Neural progenitor cell (in vitro differentiated cells): ENCODE measurements at regions not wholly inside any gene's neighbourhood (a gene's known extent, or its start where the extent isn't known, plus 50 kb on each side); places are given as distances from the start of the nearest gene placed in this dataset.

Source experiments
- CTCF ChIP-seq: fragments of 200-600 bp; sonication (generic); IDR thresholded peaks from 2 replicates; pipeline ENCODE4 v1.5.1; 2017; ENCODE audit warnings: antibody characterized with exemption, mild to moderate bottlenecking
- EZH2 ChIP-seq: fragments of 200-600 bp; sonication (generic); IDR thresholded peaks from 2 replicates; pipeline ENCODE4 v1.6.1; 2017; ENCODE audit warnings: antibody characterized with exemption, mild to moderate bottlenecking, moderate library complexity
- EZH2phosphoT487 ChIP-seq: fragments of 200-600 bp; sonication (generic); IDR thresholded peaks from 2 replicates; pipeline ENCODE4 v1.6.1; 2017; ENCODE audit warnings: antibody characterized with exemption

GRCh38 chr10:44167752-44168151 is 217.1 kb downstream of the CXCL12 start:
- TF ChIP-seq CTCF (no peak), EZH2 (no peak), EZH2phosphoT487 (no peak)
